ENCODE measurements at regions not wholly inside any gene's neighbourhood (a gene's known extent, or its start where the extent isn't known, plus 50 kb on each side); places are given as distances from the start of the nearest gene placed in this dataset.

GRCh38 chr3:174355505-174355904 is 503.6 kb upstream of the NAALADL2 start:
- Histone ChIP-seq H2AFZ (no peak overlapping the region), H3K9ac (no peak overlapping the region), H3K4me1 (no peaks in the 10 kb centered on the region), H3K36me3 (ENCODE audit: control insufficient read depth, insufficient read depth, low read length) (no peaks in the 10 kb centered on the region), H3K4me3 (ENCODE audit: low read depth, low read length) (no peak overlapping the region), H3K27ac (no peak overlapping the region), H3K27me3 (ENCODE audit: control insufficient read depth, insufficient read depth, low read length) (no peaks in the 10 kb centered on the region), H3K9me3 (ENCODE audit: control insufficient read depth, low read length) (no peaks in the 10 kb centered on the region), H3K4me2 (ENCODE audit: low read length) (no peak overlapping the region), H3K79me2 (no peaks in the 10 kb centered on the region)
- TF ChIP-seq, protein P1, sequence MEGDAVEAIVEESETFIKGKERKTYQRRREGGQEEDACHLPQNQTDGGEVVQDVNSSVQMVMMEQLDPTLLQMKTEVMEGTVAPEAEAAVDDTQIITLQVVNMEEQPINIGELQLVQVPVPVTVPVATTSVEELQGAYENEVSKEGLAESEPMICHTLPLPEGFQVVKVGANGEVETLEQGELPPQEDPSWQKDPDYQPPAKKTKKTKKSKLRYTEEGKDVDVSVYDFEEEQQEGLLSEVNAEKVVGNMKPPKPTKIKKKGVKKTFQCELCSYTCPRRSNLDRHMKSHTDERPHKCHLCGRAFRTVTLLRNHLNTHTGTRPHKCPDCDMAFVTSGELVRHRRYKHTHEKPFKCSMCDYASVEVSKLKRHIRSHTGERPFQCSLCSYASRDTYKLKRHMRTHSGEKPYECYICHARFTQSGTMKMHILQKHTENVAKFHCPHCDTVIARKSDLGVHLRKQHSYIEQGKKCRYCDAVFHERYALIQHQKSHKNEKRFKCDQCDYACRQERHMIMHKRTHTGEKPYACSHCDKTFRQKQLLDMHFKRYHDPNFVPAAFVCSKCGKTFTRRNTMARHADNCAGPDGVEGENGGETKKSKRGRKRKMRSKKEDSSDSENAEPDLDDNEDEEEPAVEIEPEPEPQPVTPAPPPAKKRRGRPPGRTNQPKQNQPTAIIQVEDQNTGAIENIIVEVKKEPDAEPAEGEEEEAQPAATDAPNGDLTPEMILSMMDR (IDR thresholded peaks at IDR 0.05) = peak; percentile 26

GRCh38 chr3:174356596-174356995 is 502.5 kb upstream of the NAALADL2 start:
- no peaks in the 10 kb centered on the region for H3K4me1 ChIP-seq
- H3K4me3 ChIP-seq (ENCODE audit: low read depth, low read length) = no peak overlapping the region
- H3K27ac ChIP-seq = no peak overlapping the region
- H2AFZ ChIP-seq = no peak overlapping the region
- no peaks in the 10 kb centered on the region for H3K36me3 ChIP-seq (ENCODE audit: control insufficient read depth, insufficient read depth, low read length)
- H3K79me2 ChIP-seq = no peaks in the 10 kb centered on the region
- TF ChIP-seq, protein P1 (IDR thresholded peaks at IDR 0.05) = no peak
- no peaks in the 10 kb centered on the region for H3K9me3 ChIP-seq (ENCODE audit: control insufficient read depth, low read length)
- no peak overlapping the region for H3K4me2 ChIP-seq (ENCODE audit: low read length)
- no peaks in the 10 kb centered on the region for H3K27me3 ChIP-seq (ENCODE audit: control insufficient read depth, insufficient read depth, low read length)
- H3K9ac ChIP-seq = no peak overlapping the region

- no peaks in the 10 kb centered on the region for H3K9me3 ChIP-seq (ENCODE audit: control insufficient read depth, low read length)
- H2AFZ ChIP-seq = no peak overlapping the region
- no peaks in the 10 kb centered on the region for H3K79me2 ChIP-seq
- H3K4me3 ChIP-seq (ENCODE audit: low read depth, low read length) = no peak overlapping the region
- H3K27me3 ChIP-seq (ENCODE audit: control insufficient read depth, insufficient read depth, low read length) = no peaks in the 10 kb centered on the region
- H3K4me1 ChIP-seq = no peaks in the 10 kb centered on the region
- no peak overlapping the region for H3K4me2 ChIP-seq (ENCODE audit: low read length)
- TF ChIP-seq, protein P1 (IDR thresholded peaks at IDR 0.05) = no peak
- no peak overlapping the region for H3K27ac ChIP-seq
- no peaks in the 10 kb centered on the region for H3K36me3 ChIP-seq (ENCODE audit: control insufficient read depth, insufficient read depth, low read length)
- H3K9ac ChIP-seq = no peak overlapping the region
Observed at GRCh38 chr3:174358252-174358651, 500.9 kb upstream of the NAALADL2 start.

DNA sequence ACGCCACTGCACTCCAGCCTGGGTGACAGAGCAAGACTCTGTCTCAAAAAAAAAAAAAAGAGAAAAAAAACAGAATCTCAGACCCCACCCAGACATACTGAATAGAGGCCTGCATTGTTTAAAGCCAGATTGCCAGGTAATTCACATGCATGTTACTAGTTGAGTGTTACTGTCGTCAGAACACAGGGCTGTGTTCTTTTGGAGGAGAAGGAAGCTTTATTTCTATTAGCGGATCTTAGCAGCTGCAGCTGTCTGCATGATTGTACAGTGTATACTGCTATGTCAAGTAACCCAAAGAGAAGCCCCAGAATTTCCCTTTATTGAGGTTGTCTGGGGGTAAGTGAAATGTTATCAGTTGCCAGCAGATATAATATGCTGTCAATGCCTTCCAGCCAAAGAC is 496.6 kb upstream of the NAALADL2 start:
- Histone ChIP-seq H3K9me3 (ENCODE audit: control insufficient read depth, low read length) (no peaks in the 10 kb centered on the region), H3K36me3 (ENCODE audit: control insufficient read depth, insufficient read depth, low read length) (no peaks in the 10 kb centered on the region), H3K4me1 (no peaks in the 10 kb centered on the region), H3K27ac (no peak overlapping the region), H3K4me3 (ENCODE audit: low read depth, low read length) (no peak overlapping the region), H3K9ac (no peak overlapping the region), H2AFZ (no peak overlapping the region), H3K4me2 (ENCODE audit: low read length) (no peak overlapping the region), H3K79me2 (no peaks in the 10 kb centered on the region), H3K27me3 (ENCODE audit: control insufficient read depth, insufficient read depth, low read length) (no peaks in the 10 kb centered on the region)
- TF ChIP-seq, protein P1 (IDR thresholded peaks at IDR 0.05) = no peak

GRCh38 chr3:174363256-174363655 is 495.9 kb upstream of the NAALADL2 start:
- TF ChIP-seq, protein P1 (IDR thresholded peaks at IDR 0.05) = no peak
- no peak overlapping the region for H3K4me3 ChIP-seq (ENCODE audit: low read depth, low read length)

More at GRCh38 chr3:174363256-174363655, 495.9 kb upstream of the NAALADL2 start:
- Histone ChIP-seq H3K36me3 (ENCODE audit: control insufficient read depth, insufficient read depth, low read length) (no peaks in the 10 kb centered on the region), H3K27me3 (ENCODE audit: control insufficient read depth, insufficient read depth, low read length) (no peaks in the 10 kb centered on the region), H3K79me2 (no peaks in the 10 kb centered on the region), H3K4me2 (ENCODE audit: low read length) (no peak overlapping the region), H3K4me1 (no peaks in the 10 kb centered on the region), H3K9ac (no peak overlapping the region), H2AFZ (no peak overlapping the region), H3K9me3 (ENCODE audit: control insufficient read depth, low read length) (no peaks in the 10 kb centered on the region), H3K27ac (no peak overlapping the region)

Measured in parathyroid adenoma (tissue), 2 donors.